Natural killer cell treated with Interleukin-12 subunit alpha and Interleukin-12 subunit beta and Interleukin-15 and Interleukin-18, amount 100 ng/mL, for 72 hours (primary cell): ENCODE measurements at regions not wholly inside any gene's neighbourhood (a gene's known extent, or its start where the extent isn't known, plus 50 kb on each side); places are given as distances from the start of the nearest gene placed in this dataset.
"Not testable (repeated sequence)": the region's sequence is repeated elsewhere in the genome, so short reads cannot be mapped to it uniquely, and the experiment has no call there.

Source experiments
- ATAC-seq, 2 donors: fragments of 150-1000 bp; cut with Tn5 transposase in 1 of 2; sonication (Bioruptor Pico), chemical (Tn5 transposase) in 1 of 2; 2 replicates each; pipeline ENCODE4 v1.10.0; 2021
- DNase-seq: peaks from one replicate; pipeline ENCODE4 v3.0.0; 2022; ENCODE audit warnings: low spot score
- H3K27ac Mint-ChIP-seq, 2 donors: 1 replicate in 1 of 2; 2 replicates in 1 of 2; pipeline ENCODE4 v1.8.0; 2022; ENCODE audit warnings: mixed read lengths in 2 of 2, mild to moderate bottlenecking in 1 of 2, moderate library complexity in 1 of 2
- H3K27me3 Mint-ChIP-seq, 2 donors: 1 replicate in 1 of 2; 2 replicates in 1 of 2; pipeline ENCODE4 v1.8.0; 2022; ENCODE audit warnings: mixed read lengths in 2 of 2
- H3K36me3 Mint-ChIP-seq: one replicate; pipeline ENCODE4 v1.8.0; 2022; ENCODE audit warnings: mixed read lengths
- H3K4me1 Mint-ChIP-seq, 2 donors: 1 replicate in 1 of 2; 2 replicates in 1 of 2; pipeline ENCODE4 v1.8.0; 2022; ENCODE audit warnings: low read depth in 2 of 2, mixed read lengths in 2 of 2, mild to moderate bottlenecking in 1 of 2
- H3K4me3 Mint-ChIP-seq: one replicate; pipeline ENCODE4 v1.8.0; 2022; ENCODE audit warnings: mixed read lengths
- H3K9me3 Mint-ChIP-seq: 2 replicates; pipeline ENCODE4 v1.8.0; 2022; ENCODE audit warnings: mixed read lengths

GRCh38 chrX:101740642-101741041 lies 81.0 kb upstream of the ARMCX2 start:
- no peaks in the 10 kb centered on the region for H3K36me3 Mint-ChIP-seq
- H3K9me3 Mint-ChIP-seq: no peaks in the 10 kb centered on the region
- no peak for ATAC-seq
- H3K27ac Mint-ChIP-seq: no peak overlapping the region
- no peaks in the 10 kb centered on the region for H3K4me1 Mint-ChIP-seq
- no peak overlapping the region for H3K4me3 Mint-ChIP-seq
- peaks cover 6 to 8% of the 10 kb centered on the region in 2 donors for H3K27me3 Mint-ChIP-seq
- no peak for DNase-seq

- not testable (repeated sequence) for H3K27me3 Mint-ChIP-seq, H3K9me3 Mint-ChIP-seq, H3K27ac Mint-ChIP-seq, H3K4me3 Mint-ChIP-seq, DNase-seq, ATAC-seq, H3K36me3 Mint-ChIP-seq, H3K4me1 Mint-ChIP-seq
Observed at GRCh38 chrX:101738867-101739266, 79.2 kb upstream of the ARMCX2 start.

- not testable (repeated sequence) for H3K36me3 Mint-ChIP-seq, H3K27ac Mint-ChIP-seq, H3K27me3 Mint-ChIP-seq, DNase-seq, ATAC-seq, H3K4me1 Mint-ChIP-seq, H3K4me3 Mint-ChIP-seq, H3K9me3 Mint-ChIP-seq
Observed at GRCh38 chrX:101738411-101738810, 78.8 kb upstream of the ARMCX2 start.

- DNase-seq: no peak
- Mint-ChIP-seq H3K4me1 (no peaks in the 10 kb centered on the region), H3K27ac (no peak overlapping the region), H3K4me3 (no peak overlapping the region), H3K9me3 (no peaks in the 10 kb centered on the region), H3K27me3 (peaks cover 0 to 3% of the 10 kb centered on the region in 2 donors), H3K36me3 (no peaks in the 10 kb centered on the region)
- ATAC-seq: no peak
Observed at GRCh38 chrX:101736651-101737050, 77.0 kb upstream of the ARMCX2 start.

GRCh38 chrX:101732870-101733269 lies 73.2 kb upstream of the ARMCX2 start:
- Mint-ChIP-seq H3K4me3 (no peak overlapping the region), H3K4me1 (no peaks in the 10 kb centered on the region), H3K9me3 (no peaks in the 10 kb centered on the region), H3K27me3 (peaks cover 5 to 10% of the 10 kb centered on the region in 2 donors), H3K36me3 (no peaks in the 10 kb centered on the region), H3K27ac (no peak overlapping the region)
- DNase-seq (no peak), ATAC-seq (no peak)

GRCh38 chrX:101729986-101730385 lies 70.3 kb upstream of the ARMCX2 start:
- Mint-ChIP-seq H3K4me3 (no peak overlapping the region), H3K27me3 (peaks cover 19% of the 10 kb centered on the region in 2 donors), H3K36me3 (no peaks in the 10 kb centered on the region), H3K9me3 (no peaks in the 10 kb centered on the region), H3K4me1 (no peaks in the 10 kb centered on the region), H3K27ac (no peak overlapping the region)
- ATAC-seq (no peak), DNase-seq (no peak)
